ENCODE measurements at regions not wholly inside any gene's neighbourhood (a gene's known extent, or its start where the extent isn't known, plus 50 kb on each side); places are given as distances from the start of the nearest gene placed in this dataset.

DNA sequence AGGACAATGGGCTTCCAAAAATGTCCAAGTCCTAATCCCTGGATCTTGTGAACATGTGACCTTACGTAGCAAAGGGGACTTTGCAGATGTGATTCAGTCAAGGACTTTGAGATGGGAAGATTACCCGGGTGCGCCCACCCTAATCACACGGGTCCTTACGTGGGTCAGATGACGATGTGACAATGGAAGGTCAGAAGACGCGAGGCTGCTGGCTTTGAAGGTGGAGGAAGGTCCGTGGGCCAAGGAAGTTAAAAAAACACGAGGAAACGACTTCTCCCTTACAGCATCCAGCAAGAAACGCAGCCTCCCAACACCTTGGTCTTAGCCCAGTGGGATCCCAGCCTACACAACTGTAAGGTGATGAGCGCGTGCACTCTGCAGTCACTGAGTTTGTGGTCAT, 860.1 kb downstream of the TBC1D22A start (continued):
- TF ChIP-seq, protein P1, sequence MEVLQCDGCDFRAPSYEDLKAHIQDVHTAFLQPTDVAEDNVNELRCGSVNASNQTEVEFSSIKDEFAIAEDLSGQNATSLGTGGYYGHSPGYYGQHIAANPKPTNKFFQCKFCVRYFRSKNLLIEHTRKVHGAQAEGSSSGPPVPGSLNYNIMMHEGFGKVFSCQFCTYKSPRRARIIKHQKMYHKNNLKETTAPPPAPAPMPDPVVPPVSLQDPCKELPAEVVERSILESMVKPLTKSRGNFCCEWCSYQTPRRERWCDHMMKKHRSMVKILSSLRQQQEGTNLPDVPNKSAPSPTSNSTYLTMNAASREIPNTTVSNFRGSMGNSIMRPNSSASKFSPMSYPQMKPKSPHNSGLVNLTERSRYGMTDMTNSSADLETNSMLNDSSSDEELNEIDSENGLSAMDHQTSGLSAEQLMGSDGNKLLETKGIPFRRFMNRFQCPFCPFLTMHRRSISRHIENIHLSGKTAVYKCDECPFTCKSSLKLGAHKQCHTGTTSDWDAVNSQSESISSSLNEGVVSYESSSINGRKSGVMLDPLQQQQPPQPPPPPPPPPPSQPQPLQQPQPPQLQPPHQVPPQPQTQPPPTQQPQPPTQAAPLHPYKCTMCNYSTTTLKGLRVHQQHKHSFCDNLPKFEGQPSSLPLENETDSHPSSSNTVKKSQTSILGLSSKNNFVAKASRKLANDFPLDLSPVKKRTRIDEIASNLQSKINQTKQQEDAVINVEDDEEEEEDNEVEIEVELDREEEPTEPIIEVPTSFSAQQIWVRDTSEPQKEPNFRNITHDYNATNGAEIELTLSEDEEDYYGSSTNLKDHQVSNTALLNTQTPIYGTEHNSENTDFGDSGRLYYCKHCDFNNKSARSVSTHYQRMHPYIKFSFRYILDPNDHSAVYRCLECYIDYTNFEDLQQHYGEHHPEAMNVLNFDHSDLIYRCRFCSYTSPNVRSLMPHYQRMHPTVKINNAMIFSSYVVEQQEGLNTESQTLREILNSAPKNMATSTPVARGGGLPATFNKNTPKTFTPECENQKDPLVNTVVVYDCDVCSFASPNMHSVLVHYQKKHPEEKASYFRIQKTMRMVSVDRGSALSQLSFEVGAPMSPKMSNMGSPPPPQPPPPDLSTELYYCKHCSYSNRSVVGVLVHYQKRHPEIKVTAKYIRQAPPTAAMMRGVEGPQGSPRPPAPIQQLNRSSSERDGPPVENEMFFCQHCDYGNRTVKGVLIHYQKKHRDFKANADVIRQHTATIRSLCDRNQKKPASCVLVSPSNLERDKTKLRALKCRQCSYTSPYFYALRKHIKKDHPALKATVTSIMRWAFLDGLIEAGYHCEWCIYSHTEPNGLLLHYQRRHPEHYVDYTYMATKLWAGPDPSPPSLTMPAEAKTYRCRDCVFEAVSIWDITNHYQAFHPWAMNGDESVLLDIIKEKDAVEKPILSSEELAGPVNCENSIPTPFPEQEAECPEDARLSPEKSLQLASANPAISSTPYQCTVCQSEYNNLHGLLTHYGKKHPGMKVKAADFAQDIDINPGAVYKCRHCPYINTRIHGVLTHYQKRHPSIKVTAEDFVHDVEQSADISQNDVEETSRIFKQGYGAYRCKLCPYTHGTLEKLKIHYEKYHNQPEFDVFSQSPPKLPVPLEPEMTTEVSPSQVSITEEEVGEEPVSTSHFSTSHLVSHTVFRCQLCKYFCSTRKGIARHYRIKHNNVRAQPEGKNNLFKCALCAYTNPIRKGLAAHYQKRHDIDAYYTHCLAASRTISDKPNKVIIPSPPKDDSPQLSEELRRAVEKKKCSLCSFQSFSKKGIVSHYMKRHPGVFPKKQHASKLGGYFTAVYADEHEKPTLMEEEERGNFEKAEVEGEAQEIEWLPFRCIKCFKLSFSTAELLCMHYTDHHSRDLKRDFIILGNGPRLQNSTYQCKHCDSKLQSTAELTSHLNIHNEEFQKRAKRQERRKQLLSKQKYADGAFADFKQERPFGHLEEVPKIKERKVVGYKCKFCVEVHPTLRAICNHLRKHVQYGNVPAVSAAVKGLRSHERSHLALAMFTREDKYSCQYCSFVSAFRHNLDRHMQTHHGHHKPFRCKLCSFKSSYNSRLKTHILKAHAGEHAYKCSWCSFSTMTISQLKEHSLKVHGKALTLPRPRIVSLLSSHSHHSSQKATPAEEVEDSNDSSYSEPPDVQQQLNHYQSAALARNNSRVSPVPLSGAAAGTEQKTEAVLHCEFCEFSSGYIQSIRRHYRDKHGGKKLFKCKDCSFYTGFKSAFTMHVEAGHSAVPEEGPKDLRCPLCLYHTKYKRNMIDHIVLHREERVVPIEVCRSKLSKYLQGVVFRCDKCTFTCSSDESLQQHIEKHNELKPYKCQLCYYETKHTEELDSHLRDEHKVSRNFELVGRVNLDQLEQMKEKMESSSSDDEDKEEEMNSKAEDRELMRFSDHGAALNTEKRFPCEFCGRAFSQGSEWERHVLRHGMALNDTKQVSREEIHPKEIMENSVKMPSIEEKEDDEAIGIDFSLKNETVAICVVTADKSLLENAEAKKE (CRISPR knock-in tag; IDR thresholded peaks at IDR 0.05): no peak
- TF ChIP-seq ZNF114 (CRISPR knock-in tag; IDR thresholded peaks at IDR 0.05): no peak
- no peak for TF ChIP-seq JUNB (IDR thresholded peaks at IDR 0.05; ENCODE audit: unreplicated experiment)
- TF ChIP-seq, protein P2, sequence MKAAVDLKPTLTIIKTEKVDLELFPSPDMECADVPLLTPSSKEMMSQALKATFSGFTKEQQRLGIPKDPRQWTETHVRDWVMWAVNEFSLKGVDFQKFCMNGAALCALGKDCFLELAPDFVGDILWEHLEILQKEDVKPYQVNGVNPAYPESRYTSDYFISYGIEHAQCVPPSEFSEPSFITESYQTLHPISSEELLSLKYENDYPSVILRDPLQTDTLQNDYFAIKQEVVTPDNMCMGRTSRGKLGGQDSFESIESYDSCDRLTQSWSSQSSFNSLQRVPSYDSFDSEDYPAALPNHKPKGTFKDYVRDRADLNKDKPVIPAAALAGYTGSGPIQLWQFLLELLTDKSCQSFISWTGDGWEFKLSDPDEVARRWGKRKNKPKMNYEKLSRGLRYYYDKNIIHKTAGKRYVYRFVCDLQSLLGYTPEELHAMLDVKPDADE (IDR thresholded peaks at IDR 0.05): no peak
- no peak for TF ChIP-seq EZH2 (IDR thresholded peaks at IDR 0.05; ENCODE audit: low read depth, unreplicated experiment)

DNA sequence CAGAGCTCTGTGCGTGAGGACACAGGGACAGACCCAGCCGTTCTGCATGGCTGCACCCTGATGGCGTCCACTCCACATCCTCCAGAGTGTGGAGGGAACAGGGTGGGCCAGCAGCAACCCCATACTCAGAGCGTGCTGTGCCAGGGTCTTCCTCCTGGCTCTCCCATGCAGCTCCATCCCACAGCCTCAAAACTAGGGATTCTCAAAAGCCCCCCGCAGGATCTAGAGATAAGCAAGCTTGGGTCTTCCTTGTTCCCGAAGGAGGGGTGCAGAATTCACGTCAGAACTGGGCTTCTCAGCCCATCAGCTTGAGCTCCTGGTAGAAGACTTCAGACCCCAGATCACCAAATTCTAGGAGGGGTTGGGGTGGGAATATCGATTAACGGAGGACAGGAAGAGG, 858.8 kb downstream of the TBC1D22A start:
- H3K4me3 ChIP-seq: no peak overlapping the region
- Mint-ChIP-seq H3K27ac (no peak overlapping the region), H3K9me3 (peaks cover 24% of the 10 kb centered on the region), H3K36me3 (ENCODE audit: low read depth) (peaks cover 3% of the 10 kb centered on the region; the same call in 2 of the 3 replicates), H3K4me1 (no peaks in the 10 kb centered on the region), H3K27me3 (ENCODE audit: insufficient read depth, low read depth, poor library complexity) (peaks cover 5% of the 10 kb centered on the region), H3K4me3 (no peak overlapping the region)
- H3K27me3 ChIP-seq (ENCODE audit: insufficient read depth): no peaks in the 10 kb centered on the region
- H3K4me1 ChIP-seq (ENCODE audit: insufficient read depth): no peaks in the 10 kb centered on the region
- H3K4me2 ChIP-seq: no peak overlapping the region
- no peaks in the 10 kb centered on the region for H3K9me2 ChIP-seq (ENCODE audit: insufficient read depth)
- H4K20me1 ChIP-seq (replicated peaks; ENCODE audit: insufficient read depth): no peaks in the 10 kb centered on the region
- no peak overlapping the region for H3K27ac ChIP-seq (ENCODE audit: low read depth)
- no peaks in the 10 kb centered on the region for H3F3A ChIP-seq (replicated peaks; ENCODE audit: low read depth)
- no peak overlapping the region for H2AFZ ChIP-seq
- ATAC-seq: no peak
- no peaks in the 10 kb centered on the region for H3K79me2 ChIP-seq (replicated peaks; ENCODE audit: insufficient read depth)
- no peaks in the 10 kb centered on the region for H3K36me3 ChIP-seq (ENCODE audit: insufficient read depth)
- no peak for DNase-seq (ENCODE audit: low spot score)
- TF ChIP-seq EZH2phosphoT487 (IDR thresholded peaks at IDR 0.05; ENCODE audit: unreplicated experiment) (no peak), JUNB (IDR thresholded peaks at IDR 0.05; ENCODE audit: unreplicated experiment) (no peak), NANOG (IDR thresholded peaks at IDR 0.05; ENCODE audit: borderline replicate concordance) (no peak), POLR2AphosphoS5 (IDR thresholded peaks at IDR 0.05; ENCODE audit: low read depth) (no peak), ZNF114 (CRISPR knock-in tag; IDR thresholded peaks at IDR 0.05) (no peak)
- TF ChIP-seq, protein P3, sequence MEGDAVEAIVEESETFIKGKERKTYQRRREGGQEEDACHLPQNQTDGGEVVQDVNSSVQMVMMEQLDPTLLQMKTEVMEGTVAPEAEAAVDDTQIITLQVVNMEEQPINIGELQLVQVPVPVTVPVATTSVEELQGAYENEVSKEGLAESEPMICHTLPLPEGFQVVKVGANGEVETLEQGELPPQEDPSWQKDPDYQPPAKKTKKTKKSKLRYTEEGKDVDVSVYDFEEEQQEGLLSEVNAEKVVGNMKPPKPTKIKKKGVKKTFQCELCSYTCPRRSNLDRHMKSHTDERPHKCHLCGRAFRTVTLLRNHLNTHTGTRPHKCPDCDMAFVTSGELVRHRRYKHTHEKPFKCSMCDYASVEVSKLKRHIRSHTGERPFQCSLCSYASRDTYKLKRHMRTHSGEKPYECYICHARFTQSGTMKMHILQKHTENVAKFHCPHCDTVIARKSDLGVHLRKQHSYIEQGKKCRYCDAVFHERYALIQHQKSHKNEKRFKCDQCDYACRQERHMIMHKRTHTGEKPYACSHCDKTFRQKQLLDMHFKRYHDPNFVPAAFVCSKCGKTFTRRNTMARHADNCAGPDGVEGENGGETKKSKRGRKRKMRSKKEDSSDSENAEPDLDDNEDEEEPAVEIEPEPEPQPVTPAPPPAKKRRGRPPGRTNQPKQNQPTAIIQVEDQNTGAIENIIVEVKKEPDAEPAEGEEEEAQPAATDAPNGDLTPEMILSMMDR (conservative IDR thresholded peaks at IDR 0.05; ENCODE audit: low read depth in 2 of 2): no peak

Measured in GM23338 (cell line).